GM18508 (cell line): ENCODE measurements at regions not wholly inside any gene's neighbourhood (a gene's known extent, or its start where the extent isn't known, plus 50 kb on each side); places are given as distances from the start of the nearest gene placed in this dataset.
"Not testable (repeated sequence)": the region's sequence is repeated elsewhere in the genome, so short reads cannot be mapped to it uniquely, and the experiment has no call there.

ENCODE experiments used
- ATAC-seq: cut with Tn5 transposase; IDR thresholded peaks from one replicate; pipeline ENCODE4 v1.9.1; 2021; ENCODE audit warnings: moderate number of reproducible peaks; ENCODE audit not compliant: insufficient read depth, unreplicated experiment

DNA sequence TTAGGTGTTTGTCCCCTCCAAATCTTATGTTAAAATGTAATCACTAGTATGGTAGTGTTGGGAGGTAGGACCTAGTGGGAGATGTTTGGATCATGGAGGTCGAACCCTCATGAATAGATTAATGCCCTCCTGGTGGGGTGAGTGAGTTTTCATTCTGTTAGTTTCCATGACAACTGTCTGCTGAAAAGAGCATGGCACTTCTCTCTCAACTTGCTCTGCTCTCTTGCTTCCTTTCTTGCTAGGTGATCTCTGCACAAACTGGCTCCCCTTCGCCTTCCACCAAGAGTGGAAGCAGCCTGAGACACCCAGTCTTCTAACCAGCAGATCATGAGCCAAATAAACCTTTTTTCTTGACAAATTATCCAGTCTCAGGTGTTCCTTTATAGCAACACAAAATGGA is 853.9 kb downstream of the SORCS1 start:
- no peak for ATAC-seq

DNA sequence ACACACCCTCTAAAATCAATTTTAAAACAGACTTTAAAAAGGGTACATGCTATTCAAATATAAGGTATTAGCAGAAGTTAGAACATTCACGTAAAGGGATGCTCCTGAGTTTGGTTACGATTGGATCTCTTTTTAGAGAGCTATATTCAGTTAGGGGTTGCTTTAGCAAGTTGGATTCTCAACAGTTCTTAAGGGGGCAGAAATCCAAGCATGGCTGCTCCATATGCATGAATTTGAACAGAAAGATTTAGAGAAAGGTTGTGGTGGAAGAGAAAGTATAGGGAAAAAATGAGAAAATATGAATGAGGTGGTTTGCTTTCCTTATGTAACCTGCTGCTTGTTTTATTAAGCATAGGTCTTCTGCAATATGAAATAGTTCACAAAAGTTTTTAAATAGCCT is 855.1 kb downstream of the SORCS1 start:
- ATAC-seq = no peak

DNA sequence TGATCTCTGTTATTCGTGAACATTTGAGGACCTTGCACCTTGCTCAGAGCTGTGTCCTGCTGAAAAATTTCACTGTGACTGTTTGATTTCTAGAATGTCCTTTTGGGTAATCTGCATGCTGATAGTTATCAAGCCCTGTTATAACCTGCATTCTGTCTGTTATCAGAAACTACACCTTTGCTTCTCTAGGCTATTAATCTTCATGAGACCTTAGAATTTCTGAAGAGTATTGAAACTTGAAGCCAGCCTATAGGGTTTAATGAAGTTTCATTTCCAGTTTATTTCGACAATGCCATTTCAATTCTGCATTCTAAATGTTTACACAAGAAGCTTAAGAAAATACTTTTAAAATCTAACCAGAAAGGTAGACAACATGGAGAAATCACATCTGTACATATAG is 856.2 kb downstream of the SORCS1 start:
- no peak for ATAC-seq

DNA sequence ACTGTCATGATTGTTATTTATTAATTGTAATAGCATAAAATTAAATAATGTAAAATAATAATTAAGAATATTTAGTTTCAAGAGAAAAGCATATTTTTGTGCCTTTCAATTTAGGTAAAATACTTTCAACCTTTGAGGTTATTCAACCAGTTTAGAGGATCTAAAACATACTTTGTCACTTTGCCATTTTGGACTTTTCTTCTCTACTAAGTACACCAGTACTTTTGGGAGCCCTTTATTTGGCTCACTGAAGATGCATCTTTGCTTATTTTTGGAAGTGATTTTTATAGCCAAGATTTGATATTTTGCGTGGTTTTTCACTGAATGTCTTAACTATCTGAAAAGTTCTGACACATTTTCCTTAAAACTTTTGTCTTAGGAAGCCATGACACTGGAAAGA is 860.5 kb downstream of the SORCS1 start:
- no peak for ATAC-seq

DNA sequence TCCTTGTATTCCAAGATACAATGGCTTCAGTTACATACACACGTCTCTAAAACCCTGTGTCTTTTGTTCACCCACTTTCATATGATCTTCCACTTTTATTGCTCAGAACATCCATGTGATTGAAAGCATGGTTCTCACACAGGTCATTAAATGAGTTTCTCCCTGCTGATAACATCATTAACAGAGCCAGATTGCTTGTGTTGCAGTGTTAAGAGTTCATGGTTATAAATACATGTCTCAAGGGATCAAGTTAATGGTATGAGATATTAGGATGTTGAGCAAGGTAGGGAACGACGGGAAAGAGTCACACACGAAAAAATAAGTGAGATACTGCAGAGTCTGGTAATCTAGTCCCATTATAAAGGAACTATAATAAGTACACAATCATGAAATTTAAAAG is 861.5 kb downstream of the SORCS1 start:
- ATAC-seq = no peak

DNA sequence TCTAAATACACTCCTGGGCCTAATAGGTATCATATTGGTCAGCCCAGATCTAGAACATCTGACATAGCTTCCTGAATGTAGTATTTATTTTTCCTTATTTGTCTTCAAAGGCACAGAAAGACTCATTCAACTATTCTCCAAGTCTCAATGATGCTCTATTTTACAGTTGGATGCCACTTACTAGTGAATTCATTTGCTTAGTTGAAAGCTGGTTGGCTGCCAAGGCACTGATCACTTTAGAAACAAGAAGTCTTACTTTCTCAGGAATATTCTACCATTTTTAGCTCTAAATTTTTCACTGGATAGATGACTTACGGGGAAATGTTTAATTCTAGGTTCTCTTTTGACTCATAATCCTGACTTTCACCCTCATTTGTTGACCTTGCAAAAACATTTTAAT is 863.4 kb downstream of the SORCS1 start:
- ATAC-seq = no peak

DNA sequence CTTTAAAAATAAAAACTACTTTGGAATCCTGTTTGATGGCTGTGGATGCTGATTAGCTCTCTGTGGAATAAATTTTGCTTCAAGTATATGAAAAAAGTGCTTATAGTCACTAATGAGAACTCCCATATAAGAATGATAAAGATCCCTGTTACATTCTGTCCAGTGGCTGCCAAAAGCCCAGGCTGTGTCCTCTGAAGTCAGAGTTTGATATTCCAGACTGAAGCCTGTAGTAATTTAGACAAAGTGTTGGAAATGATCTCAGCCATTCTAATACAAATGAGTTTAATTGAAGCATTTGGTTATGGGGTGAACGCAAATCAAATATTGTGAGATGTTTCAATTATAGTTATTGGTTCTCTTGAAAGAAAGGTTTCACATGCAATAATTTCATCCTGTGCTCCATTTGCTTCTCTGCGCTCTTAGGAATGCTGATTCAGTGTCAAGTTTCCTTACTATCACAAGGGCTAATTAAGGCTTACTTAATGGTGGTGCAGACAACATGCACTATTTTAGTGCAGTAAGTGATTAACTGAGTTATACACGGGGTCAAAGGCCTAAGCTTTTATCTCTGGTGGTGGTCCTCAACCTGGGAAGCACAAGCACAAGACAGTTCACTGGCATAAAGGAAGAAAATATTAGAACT is 867.6 kb downstream of the SORCS1 start:
- ATAC-seq = no peak

DNA sequence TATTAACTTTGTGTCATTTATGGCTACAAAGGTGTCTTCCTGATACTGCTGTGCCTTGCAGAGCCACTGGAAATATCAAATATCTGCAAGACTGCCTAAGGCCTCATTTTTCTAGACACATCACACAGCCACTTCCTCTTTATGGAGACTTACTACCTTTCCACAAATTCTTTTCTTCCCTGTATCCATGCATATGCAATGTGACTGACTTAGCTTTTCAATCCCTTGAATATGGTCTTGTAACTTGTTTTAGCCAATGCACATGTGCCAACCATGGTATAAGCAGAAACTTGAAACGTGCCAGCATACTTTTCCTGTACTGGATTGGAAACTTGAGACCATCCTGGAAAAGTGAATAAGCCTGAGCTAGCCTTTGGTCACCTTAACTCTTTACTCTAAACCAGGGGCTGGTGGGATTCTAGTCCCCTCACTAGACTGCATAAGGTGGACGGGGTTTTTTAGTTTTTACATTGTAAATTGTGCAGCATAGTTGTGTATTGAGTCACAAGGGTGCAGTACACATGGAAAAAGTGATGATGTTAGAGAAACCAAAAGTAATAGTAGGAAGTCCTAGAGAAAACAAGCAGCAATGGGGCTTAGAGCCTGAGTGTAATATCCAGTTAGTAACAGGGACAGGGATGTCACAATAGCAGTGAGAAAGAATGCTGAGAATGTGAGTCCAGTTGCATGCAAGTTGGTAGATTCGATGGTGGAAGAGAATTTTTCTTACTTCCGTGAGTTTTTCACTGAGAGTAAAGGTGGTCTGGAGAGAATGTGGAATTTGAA is 879.5 kb downstream of the SORCS1 start:
- no peak for ATAC-seq

DNA sequence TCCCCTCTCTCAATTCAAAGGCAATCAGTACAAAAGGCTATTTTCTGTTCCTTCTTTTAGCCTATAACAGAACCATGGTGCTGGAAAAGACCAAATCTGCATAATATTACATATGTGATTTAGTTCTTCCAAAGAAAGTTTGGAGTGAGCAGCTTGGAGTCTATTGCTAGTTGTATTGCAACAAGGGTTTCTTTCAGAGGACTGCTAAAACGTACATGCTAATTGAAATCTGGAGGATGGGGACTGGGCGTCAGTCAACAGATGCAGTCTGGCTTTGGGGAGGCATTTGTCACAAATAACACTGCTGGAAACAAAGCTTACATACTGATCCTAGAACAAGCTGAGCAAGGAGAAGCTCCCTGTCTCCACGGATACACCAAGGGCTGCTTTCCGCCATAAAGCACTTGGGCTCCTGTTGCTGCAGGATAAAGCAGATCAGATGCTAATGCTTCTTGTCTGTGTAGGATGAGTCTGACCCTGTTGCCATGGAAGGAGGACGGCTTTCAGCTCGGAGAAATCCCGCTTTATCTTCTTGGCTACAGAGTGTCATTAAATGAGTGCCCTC is 883.5 kb downstream of the SORCS1 start:
- no peak for ATAC-seq

DNA sequence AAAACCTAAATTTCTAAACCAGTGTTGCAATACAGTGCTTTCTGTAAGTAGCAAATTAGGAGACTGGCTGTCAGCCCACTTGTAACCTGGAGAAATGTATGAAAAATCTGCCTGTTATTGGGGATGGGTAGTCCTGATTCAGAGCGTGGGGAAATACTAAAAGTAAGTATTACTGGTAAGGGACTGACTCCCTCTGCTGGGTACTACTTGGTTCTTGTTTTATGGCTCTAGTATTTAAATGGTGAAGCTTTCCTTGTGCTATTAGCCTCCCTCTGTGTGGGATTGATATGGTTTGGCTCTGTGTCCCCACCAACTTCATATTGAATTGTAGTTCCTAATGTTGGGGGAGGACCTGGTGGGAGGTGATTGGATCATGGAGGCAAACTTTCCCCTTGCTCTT is 886.1 kb downstream of the SORCS1 start:
- ATAC-seq = no peak

DNA sequence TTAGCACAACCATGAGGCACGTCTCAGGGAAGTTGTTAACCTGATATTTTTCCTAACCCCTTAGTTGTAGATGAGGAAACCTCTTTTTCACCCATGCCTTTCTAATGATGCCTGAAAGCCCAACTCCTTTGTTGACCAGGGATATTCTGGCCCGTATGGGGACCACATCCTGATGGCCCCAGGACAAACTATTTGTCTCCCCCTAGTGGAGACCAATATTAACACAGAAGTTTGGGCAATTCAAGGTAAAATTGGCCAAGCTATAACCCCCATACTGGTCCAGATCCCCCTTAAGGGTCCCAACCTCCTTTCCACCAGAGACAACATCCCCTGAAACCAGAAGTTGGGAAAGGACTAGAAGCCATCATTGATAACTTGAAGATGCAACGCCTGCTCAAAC is 893.3 kb downstream of the SORCS1 start:
- ATAC-seq = no peak

DNA sequence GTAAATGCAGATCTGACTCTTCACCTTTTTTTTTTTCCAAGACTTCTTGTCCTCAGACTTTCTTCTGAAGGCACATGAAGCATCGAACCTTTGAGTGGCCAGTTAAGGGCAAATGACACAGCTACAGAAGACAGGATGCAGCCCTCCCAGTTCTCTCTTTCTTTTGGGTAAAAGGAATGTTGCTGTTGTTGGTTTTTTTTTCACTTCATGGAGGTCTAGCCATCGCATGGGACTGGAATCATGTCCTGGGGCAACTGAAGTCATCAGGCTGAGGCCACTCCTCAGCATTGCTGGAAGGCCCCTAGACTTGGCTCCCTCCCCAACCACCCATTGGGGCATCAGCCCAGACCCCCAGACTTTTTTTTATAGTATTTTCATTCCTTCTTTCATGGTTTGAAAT is 896.5 kb downstream of the SORCS1 start:
- no peak for ATAC-seq

DNA sequence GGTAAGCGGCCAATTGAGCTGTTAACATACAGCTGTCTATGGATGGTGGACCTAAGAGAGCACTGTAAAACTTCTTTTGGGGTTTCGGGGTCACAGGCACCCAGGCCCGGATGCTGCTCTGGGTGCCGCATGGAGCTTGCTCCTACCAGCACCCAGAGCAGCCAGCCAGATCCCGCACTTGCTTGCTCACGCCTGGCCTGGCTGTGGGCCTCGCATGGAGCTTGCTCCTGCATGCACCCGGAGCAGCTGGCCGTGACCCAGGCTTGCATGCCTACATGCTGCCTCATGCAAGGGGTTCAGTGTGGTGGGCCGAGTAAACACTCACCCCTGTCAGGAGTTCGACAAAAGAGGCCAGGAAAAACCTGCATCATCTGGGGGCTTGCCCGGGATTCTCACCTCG is 896.9 kb downstream of the SORCS1 start:
- ATAC-seq = no peak

DNA sequence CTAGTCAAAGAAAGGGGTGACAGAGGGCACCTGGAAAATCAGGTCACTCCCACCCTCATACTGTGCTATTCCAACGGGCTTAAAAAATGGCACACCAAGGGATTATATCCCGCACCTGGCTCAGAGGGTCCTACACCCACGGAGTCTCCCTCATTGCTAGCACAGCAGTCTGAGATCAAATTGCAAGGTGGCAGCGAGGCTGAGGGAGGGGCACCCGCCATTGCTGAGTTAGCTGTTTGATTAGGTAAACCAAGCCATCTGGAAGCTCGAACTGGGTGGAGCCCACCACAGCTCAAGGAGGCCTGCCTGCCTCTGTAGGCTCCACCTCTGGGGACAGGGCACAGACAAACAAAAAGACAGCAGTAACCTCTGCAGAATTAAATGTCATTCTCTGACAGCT is 907.1 kb downstream of the SORCS1 start:
- not testable (repeated sequence) for ATAC-seq

DNA sequence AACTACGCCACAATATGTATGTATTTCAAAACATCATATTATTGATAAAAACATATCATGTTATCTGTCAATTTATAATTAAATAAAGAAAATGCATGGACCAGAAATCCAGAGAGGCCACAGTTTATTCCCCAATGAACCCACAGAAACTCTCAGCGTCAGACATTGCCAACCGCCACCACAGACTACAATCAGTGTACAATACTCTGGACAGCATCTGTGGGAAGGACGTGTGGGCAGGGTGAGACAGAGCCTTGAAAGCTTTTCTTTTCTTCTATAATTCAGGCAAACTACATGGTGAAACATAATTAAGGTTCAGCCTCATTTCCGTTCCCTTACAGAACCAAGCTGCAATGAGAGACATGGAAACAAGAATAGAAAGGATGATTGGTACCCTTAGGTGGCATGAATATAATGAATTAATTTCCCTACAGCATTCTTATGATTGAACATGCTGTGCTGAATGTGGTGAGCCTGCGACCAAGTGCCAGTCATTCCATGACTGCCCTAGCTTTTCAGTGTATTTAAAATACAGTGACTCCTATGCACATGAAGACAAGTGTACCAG is 909.3 kb downstream of the SORCS1 start:
- no peak for ATAC-seq

DNA sequence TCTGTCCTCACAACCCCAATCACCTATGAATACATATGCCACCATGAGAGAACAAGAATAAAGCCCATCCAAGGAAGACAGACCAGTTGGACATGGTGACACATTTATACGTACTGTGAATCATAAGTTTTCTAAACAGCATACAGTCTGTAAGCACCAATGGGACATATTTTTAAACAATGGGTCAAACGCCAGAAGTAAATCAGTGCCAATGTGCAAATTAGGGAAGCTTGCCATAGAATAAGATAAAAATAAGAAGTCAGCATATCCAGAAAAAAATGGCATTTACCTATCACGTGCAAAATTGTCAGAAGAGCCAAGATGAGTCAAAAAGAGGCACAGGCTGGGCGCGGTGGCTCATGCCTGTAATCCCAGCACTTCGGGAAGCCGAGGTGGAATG is 910.4 kb downstream of the SORCS1 start:
- no peak for ATAC-seq

DNA sequence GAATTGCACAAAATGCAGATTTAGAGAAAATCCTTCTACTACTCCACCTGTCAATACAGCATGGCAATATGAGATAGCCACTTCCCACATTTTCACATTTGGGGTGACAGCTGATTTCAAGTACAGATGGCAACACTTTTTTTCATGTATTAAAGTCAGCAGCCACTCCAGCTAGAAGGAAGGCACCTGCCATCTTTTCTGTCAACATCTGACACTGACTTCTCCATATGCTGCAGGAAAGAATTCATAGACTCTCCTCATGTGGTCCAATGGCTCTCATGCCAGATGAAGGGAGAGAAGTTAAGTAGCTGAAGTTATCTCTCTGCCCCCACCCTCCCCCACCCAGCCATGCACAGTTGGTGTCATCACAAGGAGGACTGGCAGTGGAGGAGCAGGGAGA is 912.0 kb downstream of the SORCS1 start:
- no peak for ATAC-seq

DNA sequence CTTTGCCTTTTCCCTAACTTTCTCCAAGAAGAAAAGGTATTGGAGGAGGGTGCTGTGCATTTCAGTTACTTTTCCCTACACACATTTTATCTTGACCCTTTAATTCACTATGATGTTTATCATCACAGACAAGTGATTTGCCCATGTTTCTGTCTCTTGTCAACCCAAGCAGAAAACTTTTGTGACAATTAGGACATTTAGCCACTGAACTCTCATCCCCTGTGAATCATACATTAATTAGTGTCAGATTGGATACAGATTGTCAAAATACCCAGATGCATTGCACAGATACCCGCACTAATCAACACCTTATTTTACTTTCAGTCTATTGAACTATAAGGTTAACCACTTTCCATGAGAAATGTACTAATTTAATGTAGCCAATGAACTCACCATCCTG is 912.9 kb downstream of the SORCS1 start:
- ATAC-seq = no peak

DNA sequence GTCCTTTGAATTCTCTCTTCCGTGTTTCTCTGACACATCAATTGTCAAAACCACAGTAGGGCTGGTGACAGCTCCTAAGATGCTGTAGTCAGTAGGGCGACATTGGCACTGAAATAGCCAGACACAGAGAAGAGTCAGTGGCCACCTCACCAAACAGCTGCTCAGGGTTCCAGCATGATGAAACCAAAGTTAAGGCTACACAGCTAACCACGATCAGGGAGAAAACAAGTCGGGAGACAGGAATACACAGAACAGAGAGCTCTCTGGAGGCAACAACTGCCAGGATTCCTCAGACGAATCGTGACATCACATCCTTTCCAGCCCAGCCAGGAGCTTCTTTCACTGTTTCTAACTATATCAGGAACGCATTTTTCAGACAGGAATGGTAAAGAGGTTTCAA is 922.2 kb downstream of the SORCS1 start:
- ATAC-seq = no peak

DNA sequence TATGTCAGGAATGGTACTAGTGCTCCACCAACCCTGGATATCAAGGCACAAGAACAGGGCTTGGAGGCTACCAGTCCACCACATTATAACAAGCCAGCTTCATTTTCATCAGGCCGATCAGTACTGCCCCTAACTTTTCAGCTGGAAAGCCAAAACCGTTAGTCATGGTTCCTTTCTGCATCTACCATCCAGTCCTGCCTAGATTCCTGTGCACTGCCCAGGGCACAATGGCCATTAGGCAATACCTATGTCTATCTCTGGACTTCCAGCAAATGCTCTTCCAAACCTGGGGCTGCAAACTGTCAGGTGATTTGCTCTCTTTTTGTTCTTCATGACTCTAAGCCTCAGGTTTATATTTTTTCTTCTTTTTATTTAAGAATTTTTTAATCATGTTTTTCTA is 937.7 kb downstream of the SORCS1 start:
- ATAC-seq = no peak

DNA sequence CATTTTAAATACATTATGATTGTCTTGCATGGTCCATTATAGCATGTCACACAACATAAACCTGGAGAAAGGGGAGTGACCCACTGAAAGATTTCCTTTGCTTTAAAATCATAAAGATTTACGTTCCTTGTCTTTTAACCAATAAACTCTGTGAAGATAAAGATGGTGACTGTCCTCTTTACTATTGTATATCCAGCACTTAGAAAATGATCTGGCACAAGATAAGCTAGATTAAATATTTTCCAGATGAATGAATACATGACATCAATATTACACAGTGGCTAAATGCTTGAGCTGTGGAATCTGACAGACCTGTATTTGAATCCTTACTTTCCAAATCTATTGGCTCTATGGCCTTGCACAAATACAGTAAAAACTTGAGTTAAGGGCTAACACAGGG is 938.4 kb downstream of the SORCS1 start:
- ATAC-seq = no peak

DNA sequence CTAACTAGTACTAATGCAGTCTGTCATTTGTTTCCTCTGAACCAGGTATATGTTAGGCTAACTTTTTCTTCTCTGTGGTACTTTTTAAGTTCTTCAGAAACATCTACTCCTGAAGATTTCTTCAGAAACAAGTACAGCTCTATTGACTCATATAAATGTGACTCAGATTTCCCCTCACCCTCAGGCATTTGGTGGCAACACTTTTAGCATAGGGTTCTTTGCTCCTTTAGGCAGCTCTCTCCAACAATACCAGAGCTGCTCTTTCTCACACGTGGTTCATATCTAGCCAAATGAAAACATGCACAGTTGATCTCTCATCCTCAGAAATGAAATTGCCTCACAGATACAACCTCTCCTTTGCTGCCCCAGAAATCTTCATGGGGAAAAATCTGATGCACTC is 939.8 kb downstream of the SORCS1 start:
- no peak for ATAC-seq
